Astrocyte of the spinal cord (primary cell): ENCODE measurements at regions not wholly inside any gene's neighbourhood (a gene's known extent, or its start where the extent isn't known, plus 50 kb on each side); places are given as distances from the start of the nearest gene placed in this dataset.

Experiments used
- DNase-seq: peaks from one replicate; pipeline ENCODE4 v3.0.0; 2011; ENCODE audit warnings: low read depth, low spot score
- H3K4me3 ChIP-seq: 2 replicates; pipeline ENCODE4 v1.5.1; 2011; ENCODE audit warnings: low read depth, mild to moderate bottlenecking, low read length, moderate library complexity
- in situ Hi-C: cut with HindIII; loops from 2 replicates; pipeline ENCODE4 v1.10.0; 2017; ENCODE audit warnings: low sequenced_read_pairs
- TF ChIP-seq, protein P1 (sequence below): IDR thresholded peaks from 2 replicates; pipeline ENCODE4 v1.5.1; 2012; ENCODE audit warnings: low read depth, mild to moderate bottlenecking, low read length, inconsistent platforms

DNA sequence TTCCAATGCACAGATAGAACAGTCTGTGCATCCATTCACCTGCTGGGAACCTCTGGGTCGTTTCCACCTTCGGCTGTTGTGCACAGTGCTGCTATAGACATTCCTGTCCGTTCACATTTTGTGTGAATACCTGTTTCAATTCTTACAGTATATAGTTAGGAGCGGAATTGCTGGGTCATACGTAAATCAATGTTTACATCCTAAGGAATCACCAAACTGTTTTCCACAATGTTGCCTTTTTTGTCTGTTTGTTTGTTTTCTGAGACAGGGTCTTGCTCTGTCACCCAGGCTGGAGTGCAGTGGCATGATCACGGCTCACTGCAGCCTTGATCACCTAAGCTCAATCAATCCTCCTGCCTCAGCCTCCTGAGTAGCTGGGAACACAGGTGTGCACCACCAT is 158.3 kb downstream of the CRYBB2 start:
- in situ Hi-C loops: no loop called here
- TF ChIP-seq, protein P1, sequence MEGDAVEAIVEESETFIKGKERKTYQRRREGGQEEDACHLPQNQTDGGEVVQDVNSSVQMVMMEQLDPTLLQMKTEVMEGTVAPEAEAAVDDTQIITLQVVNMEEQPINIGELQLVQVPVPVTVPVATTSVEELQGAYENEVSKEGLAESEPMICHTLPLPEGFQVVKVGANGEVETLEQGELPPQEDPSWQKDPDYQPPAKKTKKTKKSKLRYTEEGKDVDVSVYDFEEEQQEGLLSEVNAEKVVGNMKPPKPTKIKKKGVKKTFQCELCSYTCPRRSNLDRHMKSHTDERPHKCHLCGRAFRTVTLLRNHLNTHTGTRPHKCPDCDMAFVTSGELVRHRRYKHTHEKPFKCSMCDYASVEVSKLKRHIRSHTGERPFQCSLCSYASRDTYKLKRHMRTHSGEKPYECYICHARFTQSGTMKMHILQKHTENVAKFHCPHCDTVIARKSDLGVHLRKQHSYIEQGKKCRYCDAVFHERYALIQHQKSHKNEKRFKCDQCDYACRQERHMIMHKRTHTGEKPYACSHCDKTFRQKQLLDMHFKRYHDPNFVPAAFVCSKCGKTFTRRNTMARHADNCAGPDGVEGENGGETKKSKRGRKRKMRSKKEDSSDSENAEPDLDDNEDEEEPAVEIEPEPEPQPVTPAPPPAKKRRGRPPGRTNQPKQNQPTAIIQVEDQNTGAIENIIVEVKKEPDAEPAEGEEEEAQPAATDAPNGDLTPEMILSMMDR: no peak
- DNase-seq: no peak
- no peak overlapping the region for H3K4me3 ChIP-seq

GRCh38 chr22:25380122-25380747 is 160.8 kb downstream of the CRYBB2 start:
- in situ Hi-C loops: no loop called here
- H3K4me3 ChIP-seq: no peak overlapping the region
- TF ChIP-seq, protein P1: no peak
- DNase-seq: no peak

DNA sequence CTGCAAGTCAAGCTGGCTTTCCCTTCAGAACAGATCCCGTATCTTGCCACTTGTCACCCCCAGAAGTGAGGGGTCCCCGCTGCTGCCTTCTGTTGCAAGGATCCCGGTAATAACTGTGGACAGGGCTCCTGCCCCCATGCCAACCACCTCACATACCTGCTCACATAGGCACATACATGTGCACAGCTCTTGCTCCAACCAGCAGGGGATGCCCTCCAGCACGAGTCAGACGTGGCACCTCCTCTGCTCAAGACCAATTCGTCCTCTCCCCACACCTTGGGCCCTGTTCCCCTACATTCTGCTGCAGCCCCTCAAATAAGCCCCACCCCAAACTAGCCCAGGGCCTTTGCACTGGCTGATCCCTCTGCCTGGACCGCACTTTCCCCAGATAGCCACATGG is 163.3 kb downstream of the CRYBB2 start:
- in situ Hi-C loops: no loop called here

DNA sequence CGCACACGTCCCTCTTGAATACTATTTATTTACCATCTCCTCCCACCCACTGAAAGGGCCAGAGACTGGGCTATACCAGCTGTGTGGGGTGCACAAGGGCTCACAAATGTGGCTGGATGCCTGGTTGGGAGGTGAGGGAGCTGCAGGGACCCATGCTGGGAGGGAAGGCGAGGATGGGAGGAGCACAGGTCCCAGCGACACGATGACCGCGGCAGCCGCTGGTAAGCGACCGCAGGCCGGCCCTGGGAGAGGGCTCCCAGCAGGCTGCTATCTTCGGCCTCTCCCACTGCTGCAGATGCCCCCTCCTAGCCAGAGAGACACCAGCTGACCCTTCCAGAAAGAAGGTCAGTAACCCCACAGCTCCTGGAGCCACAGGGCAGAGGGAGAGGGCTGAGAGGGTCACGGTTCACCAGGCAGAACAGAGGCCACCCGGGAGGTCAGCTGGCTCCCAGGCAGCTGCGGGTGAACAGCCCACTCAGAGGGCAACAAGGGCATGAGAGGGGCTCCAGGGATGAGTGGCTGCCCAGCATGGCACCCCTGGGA is 163.9 kb downstream of the CRYBB2 start:
- no peak overlapping the region for H3K4me3 ChIP-seq
- no peak for DNase-seq
- TF ChIP-seq, protein P1: no peak
- in situ Hi-C loops: no loop called here

More for the DNA sequence above, 163.3 kb downstream of the CRYBB2 start:
- TF ChIP-seq, protein P1: peak; percentile 22
- H3K4me3 ChIP-seq: no peak overlapping the region
- DNase-seq: no peak

GRCh38 chr22:25383892-25384291 is 164.5 kb downstream of the CRYBB2 start:
- TF ChIP-seq, protein P1: no peak
- H3K4me3 ChIP-seq: no peak overlapping the region
- in situ Hi-C loops: no loop called here
- DNase-seq: no peak

GRCh38 chr22:25386538-25386884 is 167.1 kb downstream of the CRYBB2 start:
- no peak for DNase-seq
- TF ChIP-seq, protein P1: no peak
- no peak overlapping the region for H3K4me3 ChIP-seq
- in situ Hi-C loops: no loop called here

GRCh38 chr22:25388415-25388814 is 169.0 kb downstream of the CRYBB2 start:
- TF ChIP-seq, protein P1: no peak
- DNase-seq: no peak
- in situ Hi-C loops: no loop called here
- no peak overlapping the region for H3K4me3 ChIP-seq
